Progenitor cell of endocrine pancreas (in vitro differentiated cells): ENCODE measurements at regions not wholly inside any gene's neighbourhood (a gene's known extent, or its start where the extent isn't known, plus 50 kb on each side); places are given as distances from the start of the nearest gene placed in this dataset.

Experiments
- DNase-seq: peaks from one replicate; pipeline ENCODE4 v3.0.0; 2021; ENCODE audit warnings: low spot score; ENCODE audit not compliant: unreplicated experiment
- H3K27ac Mint-ChIP-seq: 2 replicates; pipeline ENCODE4 v1.8.0; 2021; ENCODE audit warnings: mild to moderate bottlenecking, moderate library complexity, mixed read lengths
- H3K27me3 Mint-ChIP-seq: 2 replicates; pipeline ENCODE4 v1.8.0; 2021; ENCODE audit warnings: mixed read lengths
- H3K36me3 Mint-ChIP-seq: 2 replicates; pipeline ENCODE4 v1.8.0; 2022; ENCODE audit warnings: mixed read lengths; ENCODE audit not compliant: insufficient read depth
- H3K4me1 Mint-ChIP-seq: 2 replicates; pipeline ENCODE4 v1.8.0; 2021; ENCODE audit warnings: low read depth, mixed read lengths
- H3K4me3 Mint-ChIP-seq: 2 replicates; pipeline ENCODE4 v1.8.0; 2021; ENCODE audit warnings: low read depth, mild to moderate bottlenecking, moderate library complexity, mixed read lengths
- H3K9me3 Mint-ChIP-seq: 2 replicates; pipeline ENCODE4 v1.8.0; 2021; ENCODE audit warnings: low read depth, mixed read lengths
- CTCF ChIP-seq: fragments of 200-600 bp; sonication (generic); IDR thresholded peaks from one replicate; pipeline ENCODE4 v1.5.0; 2021; ENCODE audit warnings: antibody characterized with exemption, mild to moderate bottlenecking; ENCODE audit not compliant: unreplicated experiment

- no peak for TF ChIP-seq CTCF
These were observed 154.2 kb upstream of the ZNF366 start for GRCh38 chr5:72661405-72661804.

GRCh38 chr5:72659726-72660125 is 152.5 kb upstream of the ZNF366 start:
- Mint-ChIP-seq H3K27ac (no peak overlapping the region), H3K27me3 (peaks cover 9% of the 10 kb centered on the region), H3K36me3 (no peaks in the 10 kb centered on the region), H3K4me1 (peaks cover 1% of the 10 kb centered on the region), H3K4me3 (no peak overlapping the region), H3K9me3 (no peaks in the 10 kb centered on the region)
- TF ChIP-seq CTCF, result no peak
- no peak for DNase-seq

More at GRCh38 chr5:72661405-72661804, 154.2 kb upstream of the ZNF366 start:
- Mint-ChIP-seq H3K9me3 (no peaks in the 10 kb centered on the region), H3K36me3 (no peaks in the 10 kb centered on the region), H3K4me1 (peaks cover 1% of the 10 kb centered on the region), H3K27me3 (peaks cover 6% of the 10 kb centered on the region), H3K27ac (no peak overlapping the region), H3K4me3 (no peak overlapping the region)
- DNase-seq, result no peak

GRCh38 chr5:72658761-72659540 is 151.7 kb upstream of the ZNF366 start:
- peaks cover 1% of the 10 kb centered on the region for H3K4me1 Mint-ChIP-seq
- peaks cover 9% of the 10 kb centered on the region for H3K27me3 Mint-ChIP-seq
- H3K36me3 Mint-ChIP-seq, result no peaks in the 10 kb centered on the region
- H3K9me3 Mint-ChIP-seq, result no peaks in the 10 kb centered on the region
- H3K4me3 Mint-ChIP-seq, result no peak overlapping the region
- no peak for DNase-seq
- H3K27ac Mint-ChIP-seq, result no peak overlapping the region
- no peak for TF ChIP-seq CTCF

GRCh38 chr5:72658161-72658560 is 151.0 kb upstream of the ZNF366 start:
- Mint-ChIP-seq H3K36me3 (no peaks in the 10 kb centered on the region), H3K27me3 (peaks cover 9% of the 10 kb centered on the region), H3K4me1 (peaks cover 1% of the 10 kb centered on the region), H3K27ac (no peak overlapping the region), H3K9me3 (no peaks in the 10 kb centered on the region), H3K4me3 (no peak overlapping the region)
- DNase-seq, result no peak
- TF ChIP-seq CTCF, result no peak

GRCh38 chr5:72656756-72657513 is 149.7 kb upstream of the ZNF366 start:
- H3K27ac Mint-ChIP-seq, result no peak overlapping the region
- H3K27me3 Mint-ChIP-seq, result peaks cover 8% of the 10 kb centered on the region
- H3K9me3 Mint-ChIP-seq, result no peaks in the 10 kb centered on the region
- H3K4me3 Mint-ChIP-seq, result no peak overlapping the region
- no peak for TF ChIP-seq CTCF
- no peaks in the 10 kb centered on the region for H3K36me3 Mint-ChIP-seq
- no peak for DNase-seq
- peaks cover 1% of the 10 kb centered on the region for H3K4me1 Mint-ChIP-seq
